ENCODE measurements at regions not wholly inside any gene's neighbourhood (a gene's known extent, or its start where the extent isn't known, plus 50 kb on each side); places are given as distances from the start of the nearest gene placed in this dataset.
"Not testable (repeated sequence)": the region's sequence is repeated elsewhere in the genome, so short reads cannot be mapped to it uniquely, and the experiment has no call there.

DNA sequence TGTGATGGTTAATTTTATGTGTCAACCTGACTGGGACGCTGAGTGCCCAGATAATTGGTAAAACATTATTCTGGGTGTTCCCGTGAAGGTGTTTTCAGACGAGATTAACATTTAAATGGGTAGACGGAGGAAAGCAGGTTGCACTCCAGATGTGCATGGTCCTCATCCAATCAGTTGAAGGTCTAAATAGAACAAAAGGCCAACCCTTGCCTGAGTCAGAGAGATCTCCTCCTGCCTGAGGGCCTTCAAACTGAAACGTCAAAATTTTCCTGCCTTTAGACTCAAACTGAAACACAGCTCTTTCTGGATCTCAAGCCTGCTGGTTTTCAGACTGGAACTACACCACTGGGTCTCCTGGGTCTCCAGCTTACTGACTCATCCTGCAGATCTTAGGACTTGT is 73.5 kb downstream of the NPIPA8 start:
- DNase-seq: not testable (repeated sequence)

DNA sequence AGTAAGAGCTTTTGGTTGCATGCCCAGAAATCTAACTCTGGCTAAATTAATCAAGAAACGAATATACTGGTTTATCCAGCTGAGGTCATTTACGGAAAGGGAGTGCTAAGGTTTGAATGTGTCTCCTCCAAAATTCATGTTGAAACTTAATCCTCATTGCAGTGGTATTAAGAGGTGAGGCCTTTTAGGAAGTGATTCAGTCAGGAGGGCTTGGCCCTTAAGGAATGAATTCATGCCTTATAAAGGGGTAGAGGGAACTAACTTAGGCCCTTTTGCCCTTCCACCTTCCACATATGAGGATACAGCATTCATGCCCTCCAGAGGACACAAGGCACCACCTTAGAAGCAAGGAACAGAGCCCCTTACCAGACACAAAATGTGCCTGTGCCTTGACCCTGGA is 74.7 kb downstream of the NPIPA8 start:
- DNase-seq: not testable (repeated sequence)

DNA sequence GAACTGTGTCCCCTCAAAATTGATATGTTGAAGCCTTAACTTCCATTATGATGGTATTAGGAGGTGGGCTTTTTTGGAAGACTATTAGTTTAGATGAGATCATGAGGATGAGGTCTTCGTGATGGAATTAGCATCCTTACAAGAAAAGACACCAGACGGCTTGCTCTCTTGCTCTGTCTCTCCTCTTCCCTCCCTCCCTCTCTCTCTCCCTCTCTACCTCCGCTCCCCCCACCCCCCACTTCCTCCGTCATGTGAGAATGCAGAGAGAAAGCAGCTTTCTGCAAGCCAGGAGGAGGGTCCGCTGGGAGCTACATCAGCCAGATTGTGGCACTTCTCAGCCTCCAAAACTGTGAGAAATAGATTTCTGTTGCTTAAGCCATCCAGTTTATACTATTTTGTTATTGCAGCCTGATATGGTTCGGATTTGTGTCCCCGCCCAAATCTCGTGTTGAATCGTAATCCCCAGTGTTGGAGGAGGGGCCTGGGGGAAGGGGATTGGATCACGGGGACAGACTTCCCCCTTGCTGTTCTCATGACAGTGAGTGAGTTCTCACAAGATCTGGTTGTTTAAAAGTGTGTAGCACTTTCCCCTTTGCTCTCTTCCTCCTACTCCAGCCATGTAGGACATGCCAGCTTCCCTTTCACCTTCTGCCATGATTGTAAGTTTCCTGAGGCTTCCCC is 76.9 kb downstream of the NPIPA8 start:
- not testable (repeated sequence) for DNase-seq

DNA sequence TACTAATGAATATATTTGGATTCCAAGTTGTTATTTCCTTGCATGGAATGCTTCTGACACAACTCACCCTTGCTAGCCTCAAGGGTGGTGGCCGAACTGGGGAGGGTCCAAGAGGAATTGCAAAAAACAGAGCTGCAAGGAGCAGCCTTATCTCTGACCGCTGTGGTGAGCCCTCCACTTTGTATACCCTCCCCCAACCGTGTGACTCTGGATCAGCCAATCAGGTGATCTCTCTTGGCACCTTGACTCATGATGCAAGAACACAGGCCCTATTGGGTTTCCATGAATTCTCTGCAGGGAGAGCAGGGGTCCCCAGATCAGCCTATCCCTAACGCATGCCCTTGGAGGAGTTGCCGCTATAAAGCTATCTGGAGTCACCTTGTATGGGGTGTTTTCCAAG is 83.6 kb downstream of the NPIPA8 start:
- not testable (repeated sequence) for DNase-seq

DNA sequence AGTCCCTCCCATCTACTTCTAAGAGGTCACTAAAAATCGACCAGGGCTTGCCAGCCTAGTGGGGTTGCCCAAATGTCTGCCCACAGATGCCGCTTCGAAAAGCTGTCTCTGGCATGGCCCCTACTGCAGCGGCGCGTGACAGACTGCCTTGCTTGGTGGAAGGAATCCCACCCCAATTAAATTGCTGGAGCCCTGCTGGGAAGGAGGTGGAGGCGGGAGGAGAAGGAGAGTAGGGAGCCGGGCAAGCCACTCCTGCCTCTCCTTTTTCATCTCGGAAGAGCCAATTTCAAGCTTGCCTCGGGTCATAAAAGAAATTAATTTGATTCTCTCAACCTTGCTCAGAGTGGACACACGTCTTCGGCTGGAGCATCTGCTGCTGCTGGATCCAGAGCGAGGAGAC is 106.0 kb downstream of the NPIPA8 start:
- not testable (repeated sequence) for DNase-seq

DNA sequence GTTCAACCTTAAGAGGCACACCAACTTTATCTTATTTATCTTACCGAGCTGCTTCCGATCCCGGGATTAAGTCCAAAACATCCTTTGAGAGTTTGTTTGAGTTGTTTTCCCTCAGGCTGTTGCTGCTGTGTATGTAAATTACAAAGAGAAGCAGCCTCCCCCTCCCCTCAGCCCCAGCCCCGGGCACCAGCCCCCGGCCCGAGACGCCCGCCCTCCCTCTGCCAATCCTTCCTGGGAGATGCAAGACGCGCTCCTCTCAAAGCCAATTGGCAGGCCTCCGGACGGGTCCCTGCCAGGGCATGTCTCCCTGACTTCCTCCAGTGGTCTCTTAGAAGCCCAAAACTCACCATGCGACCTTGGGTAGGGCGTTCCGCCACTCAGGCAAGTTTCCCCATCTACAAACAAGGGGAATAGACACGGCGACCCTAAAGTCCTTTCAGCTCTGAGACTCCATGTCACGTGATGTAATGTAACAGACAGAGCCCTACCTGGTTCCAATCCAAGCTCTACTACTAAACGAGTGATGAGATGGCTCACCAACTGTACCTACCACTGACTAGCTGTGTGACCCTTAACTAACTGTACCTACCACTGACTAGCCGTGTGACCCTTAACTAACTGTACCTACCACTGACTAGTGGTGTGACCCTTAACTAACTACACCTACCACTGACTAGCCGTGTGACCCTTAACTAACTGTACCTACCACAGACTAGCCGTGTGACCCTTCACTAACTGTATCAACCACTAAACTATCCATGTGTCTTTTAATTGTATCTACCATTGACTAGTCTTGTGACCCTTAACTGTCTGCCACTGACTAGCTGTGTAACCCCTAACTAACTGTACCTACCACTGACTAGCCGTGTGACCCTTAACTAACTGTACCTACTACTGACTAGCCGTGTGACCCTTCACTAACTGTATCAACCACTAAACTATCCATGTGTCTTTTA is 114.2 kb downstream of the NPIPA8 start:
- not testable (repeated sequence) for DNase-seq

DNA sequence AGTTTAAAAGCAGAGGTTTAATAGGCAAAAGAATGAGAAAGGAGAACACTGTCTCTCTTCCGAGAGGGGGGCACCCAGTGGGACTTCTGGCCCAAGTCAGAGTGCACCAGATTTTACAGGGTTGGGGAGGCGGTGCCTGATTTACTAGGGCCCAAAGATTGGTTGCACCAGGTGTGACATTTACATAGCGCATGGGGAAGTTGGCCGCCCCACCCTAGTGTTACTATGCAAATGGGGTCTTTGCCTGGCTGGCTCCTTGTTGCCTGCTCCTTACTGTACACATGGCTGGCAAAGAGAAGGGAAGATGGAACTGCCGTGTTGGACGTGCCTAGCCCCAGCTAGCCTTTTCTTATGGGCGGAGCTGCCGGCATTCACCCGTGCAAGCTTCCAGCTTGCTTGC is 118.8 kb downstream of the NPIPA8 start:
- DNase-seq: not testable (repeated sequence)

DNA sequence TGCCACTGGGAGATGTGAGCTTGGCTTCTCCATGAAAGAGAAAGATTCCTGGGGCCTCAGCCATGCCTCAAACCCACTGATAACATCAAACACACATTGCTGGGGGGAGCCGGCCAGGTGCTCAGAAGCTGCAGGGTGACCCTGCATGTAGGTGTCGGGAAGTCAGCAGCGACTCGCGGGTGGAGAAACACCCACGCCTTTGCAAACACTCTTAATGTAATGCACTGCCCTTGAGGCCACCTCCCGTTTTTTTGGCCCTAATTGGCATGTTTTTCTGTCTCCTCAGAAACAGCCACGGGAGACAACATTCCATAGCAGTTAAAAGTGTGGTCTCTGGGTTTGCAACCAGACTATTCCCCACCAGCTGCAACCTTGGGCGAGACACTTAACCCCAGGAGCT is 119.7 kb downstream of the NPIPA8 start:
- not testable (repeated sequence) for DNase-seq

DNA sequence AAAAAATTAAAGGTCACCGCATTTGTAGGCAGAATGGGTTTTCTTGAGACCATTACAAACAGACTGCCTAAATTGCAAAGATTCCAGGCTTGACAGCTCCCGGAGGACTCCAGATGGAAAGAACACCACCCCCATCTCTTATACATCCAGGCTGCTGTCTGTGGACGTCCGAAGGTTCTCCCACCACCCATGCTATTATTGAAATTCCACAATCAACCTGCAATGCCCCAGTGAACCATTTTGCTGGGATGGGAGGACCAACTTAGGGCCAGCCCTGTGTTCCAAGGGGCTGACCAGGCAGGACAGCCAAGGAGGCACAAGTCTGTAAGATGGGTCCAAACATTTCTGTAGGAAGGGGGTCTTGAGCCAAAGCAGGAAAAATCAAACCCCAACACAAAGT is 122.7 kb downstream of the NPIPA8 start:
- not testable (repeated sequence) for DNase-seq

DNA sequence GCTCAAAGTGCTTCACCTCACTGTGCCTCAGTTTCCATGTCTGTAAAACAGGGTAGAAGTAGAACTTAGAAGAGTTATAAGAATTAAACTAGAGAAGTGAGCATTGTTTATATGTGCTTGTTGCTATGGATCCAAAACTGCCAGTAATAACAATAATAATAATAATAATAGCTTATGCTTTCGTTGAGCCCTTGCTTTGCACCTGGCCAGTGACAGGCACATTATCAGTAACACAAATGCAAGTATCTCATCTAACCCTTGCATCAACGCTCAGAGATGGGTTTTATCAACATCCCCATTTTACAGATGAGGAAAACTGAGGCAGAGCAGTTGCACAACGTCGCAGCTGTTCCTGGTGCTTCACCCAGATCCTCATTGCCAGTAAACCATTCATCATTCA is 125.0 kb downstream of the NPIPA8 start:
- not testable (repeated sequence) for DNase-seq

DNA sequence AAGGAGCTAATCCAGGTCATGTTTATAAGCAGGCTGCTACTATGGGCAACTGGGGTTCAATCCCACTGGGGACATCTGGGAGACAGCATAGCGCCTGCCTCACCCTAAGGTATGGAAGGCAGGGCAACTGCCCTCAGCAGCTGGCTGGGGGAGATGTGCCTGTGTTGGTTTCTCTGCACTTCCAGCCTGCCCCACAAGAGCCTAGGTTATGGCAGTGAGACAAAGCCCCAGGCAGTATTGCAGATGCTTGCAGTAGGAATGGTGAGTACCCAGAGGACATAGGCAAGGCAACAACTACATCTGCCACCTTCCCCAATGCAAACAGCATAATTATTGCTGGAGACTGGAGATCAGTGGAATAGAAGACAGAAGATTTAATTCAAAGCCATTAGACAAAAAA is 131.8 kb downstream of the NPIPA8 start:
- not testable (repeated sequence) for DNase-seq

DNA sequence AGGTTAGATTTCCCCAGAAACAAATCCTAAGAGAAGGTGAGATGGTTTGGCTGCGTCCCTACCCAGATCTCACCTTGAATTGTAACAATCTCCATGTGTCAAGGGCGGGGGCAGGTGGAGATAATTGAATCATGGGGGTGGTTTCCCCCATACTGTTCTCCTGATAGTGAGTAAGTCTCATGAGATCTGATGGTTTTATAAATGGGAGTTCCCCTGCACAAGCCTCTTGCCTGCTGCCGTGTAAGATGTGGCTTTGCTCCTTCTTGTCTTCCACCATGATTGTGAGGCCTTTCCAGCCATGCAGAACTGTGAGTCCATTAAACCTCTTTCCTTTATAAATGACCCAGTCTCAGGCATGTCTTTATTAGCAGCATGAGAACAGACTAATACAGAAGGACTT is 132.2 kb downstream of the NPIPA8 start:
- DNase-seq: not testable (repeated sequence)

DNA sequence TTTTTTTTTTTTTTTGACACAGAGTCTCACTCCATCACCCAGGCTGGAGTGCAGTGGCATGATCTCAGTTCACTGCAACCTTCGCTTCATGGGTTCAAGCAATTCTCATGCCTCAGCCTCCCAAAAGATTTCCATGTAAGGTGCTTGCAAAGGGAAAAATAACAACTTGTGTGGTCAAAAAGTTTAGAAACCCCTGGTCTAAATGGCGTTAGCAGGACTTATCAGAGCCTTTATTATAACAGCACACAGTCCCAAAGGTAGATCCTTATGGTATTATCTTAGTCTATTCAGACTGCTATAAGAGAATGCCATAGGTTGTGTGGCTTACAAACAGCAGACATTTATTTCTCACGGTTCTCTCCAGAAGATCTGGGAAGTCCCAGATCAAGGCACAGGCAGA is 135.0 kb downstream of the NPIPA8 start:
- not testable (repeated sequence) for DNase-seq

DNA sequence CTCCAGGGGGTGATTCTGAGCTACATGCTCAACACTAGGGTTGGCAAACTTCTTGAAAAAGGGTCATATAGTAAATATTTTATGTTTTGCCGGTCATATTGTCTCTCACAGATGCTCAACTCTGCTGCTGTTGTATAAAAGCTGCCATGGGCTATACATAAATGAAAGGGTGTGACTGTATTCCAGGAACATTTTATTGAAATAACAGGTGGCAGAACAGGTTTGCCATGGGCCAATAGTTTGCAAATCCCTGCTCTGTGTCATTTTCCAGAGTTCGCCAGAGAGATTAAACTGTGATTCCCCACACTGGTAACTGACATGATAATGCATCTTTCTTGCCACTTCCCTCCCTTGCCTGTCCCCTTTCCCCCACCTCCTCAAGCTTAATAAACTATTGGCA is 144.1 kb downstream of the NPIPA8 start:
- DNase-seq: not testable (repeated sequence)

DNA sequence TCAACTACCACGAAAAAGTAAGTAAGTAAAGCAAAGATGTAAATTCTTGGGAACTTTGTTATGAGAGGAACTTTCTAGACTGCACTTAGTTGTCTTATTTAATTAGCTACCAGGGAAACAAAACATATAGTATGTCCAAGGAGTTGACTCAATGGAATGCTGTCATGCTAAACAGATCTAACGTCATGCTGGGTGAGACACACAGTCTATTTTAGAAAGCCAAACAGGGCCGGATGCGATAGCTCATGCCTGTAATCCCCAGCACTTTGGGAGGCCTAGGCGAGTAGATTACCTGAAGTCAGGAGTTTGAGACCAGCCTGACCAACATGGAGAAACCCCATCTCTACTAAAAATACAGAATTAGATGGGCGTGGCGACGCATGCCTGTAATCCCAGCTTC is 146.4 kb downstream of the NPIPA8 start:
- DNase-seq: not testable (repeated sequence)

DNA sequence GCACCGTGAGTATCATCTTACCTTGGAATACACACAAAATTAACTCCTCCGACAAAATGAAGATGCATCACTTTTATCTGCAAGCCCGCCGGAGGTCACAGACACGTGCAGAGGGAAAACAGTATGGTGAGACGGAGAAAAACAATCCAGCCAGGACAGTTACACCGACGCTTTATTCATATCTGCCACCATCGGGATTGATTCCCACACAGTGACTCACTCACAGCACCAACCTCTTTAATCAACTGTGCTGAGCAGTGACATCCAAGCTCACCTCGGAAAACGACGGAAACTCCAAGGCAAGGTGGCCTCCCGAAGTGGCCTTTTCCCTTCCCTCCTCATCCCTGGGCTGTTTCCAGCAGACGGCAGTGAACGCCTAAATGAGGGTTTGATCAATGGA is 151.8 kb downstream of the NPIPA8 start:
- not testable (repeated sequence) for DNase-seq

DNA sequence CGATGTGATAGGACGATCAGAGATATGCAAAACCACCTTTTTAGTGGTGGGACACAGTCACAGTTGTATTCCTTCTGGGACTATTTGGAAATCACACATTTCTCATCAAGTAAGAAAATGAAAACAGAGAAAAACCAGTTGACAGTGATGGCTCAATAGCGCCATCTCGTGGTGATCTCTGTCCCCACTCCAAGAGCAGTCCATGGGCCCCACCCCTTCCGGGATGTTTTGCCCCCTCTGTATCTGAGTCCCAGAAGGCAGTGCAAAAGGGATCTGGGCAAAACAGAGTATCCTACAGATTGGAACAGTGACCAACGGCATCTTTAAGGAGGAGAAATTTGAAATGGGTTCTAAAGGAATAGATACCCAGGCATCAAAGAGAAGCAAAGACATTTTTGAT is 155.5 kb downstream of the NPIPA8 start:
- not testable (repeated sequence) for DNase-seq

DNA sequence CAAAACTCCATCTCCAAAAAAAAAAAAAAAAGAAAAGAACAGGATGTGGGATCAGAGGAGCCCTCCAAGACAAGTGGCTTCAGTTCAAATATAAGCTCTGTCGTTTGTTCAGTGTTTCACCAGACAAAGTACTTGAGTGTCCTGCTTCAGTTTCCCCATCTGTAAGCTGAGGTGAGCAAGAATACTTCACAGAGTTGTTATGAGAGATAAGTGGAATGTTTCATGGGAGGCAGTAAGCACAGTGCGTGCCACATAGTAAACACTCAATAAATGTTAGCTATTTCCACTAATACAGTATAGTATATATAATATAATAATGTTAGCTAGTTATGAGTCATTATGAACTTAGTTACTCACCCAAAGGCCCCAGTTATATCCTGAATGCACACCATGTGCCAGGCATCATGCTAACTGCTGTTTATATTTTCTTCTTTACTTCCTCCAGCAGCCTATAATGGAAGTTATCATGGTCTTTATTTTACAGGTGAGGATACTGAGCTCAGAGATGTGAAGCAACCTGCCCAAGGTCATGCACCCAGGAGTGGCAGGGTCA is 162.5 kb downstream of the NPIPA8 start:
- not testable (repeated sequence) for DNase-seq

DNA sequence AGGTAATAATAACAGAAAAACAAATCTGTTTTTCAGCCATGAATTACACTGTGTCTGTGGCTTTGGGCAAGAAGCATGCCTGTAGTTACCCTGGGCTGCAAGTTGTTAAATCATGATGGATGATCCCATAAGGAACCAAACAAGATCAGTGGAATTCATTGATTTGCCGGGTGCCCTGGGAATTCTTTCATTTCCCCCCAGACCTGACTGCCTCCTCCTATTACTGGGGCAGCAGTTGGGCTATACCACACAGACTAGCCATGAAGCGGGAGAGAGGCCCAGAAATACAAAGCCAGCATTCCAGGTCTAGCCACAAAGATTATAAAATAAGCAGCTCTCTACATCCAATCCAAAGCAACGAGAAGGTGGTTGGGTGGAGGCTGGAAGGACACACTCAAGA is 174.2 kb downstream of the NPIPA8 start:
- not testable (repeated sequence) for DNase-seq

DNA sequence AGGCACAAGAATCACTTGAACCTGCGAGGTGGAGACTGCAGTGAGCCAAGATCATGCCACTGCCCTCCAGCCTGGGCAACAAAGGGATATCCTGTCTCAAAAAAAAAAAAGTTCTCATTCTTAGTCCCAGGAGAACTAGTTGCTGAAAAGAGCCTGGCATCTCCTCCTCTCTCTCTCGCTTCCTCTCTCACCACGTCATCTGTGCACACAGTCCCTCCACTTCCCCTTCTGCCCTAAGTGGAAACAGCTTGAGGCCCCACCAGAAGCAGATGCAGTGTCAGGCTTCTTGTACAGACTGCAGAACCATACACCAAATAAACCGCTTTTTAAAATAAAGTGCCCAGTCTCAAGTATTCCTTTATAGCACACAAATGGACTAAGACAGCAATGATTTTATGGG is 175.3 kb downstream of the NPIPA8 start:
- DNase-seq: not testable (repeated sequence)

DNA sequence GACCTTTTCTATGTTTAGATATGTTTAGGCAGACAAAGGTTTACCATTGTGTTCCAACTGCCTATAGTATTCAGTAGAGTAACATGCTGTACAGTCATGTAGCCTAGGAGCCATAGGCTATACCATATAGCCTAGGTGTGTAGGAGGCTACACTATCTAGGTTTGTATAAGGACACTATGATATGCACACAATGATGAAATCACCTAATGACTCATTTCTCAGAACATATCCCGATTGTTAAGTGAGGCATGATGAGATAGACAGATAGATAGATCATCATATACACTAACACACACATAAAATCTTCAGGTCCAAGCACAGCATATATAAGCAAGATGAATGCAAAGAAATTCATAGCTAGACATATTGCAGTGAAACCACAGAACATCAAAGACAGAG is 177.4 kb downstream of the NPIPA8 start:
- not testable (repeated sequence) for DNase-seq

DNA sequence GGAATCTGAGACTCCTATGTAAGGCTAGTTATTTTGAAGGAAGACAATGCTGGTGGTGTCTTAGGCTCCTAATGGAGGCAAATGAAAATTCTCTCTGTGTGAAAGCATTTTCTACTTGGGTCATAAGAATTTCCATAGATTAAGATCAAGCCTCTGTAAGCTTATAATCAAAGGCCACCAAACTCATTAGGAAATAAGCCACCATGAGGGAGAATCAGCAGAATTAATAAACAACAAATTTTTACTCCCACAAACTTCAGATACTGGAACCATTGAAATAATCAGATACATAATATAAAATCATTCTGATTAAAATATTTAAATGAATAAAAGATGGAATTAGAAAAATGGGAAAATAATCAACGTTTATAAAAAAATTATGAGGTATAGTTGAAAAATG is 178.7 kb downstream of the NPIPA8 start:
- DNase-seq: not testable (repeated sequence)

DNA sequence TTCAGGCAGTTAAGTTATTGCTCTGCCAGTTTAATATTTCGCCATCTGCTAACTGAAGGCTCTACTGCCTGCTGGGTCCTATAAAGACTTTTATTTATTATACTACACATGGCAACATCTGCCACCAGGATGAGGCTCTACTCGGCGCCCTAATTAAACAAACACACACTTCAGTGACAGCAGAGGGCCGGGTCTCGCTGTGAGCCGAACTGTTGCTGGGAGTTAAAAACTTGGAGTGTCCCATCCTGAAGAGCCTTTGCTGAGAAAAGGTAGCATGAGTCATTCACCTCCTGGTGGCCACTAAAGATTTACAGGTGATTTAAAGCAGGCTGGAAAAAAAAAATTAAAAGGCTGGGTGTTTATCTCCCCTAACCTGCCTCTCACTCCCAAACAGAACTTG is 183.7 kb downstream of the NPIPA8 start:
- DNase-seq: not testable (repeated sequence)
